NCI-H526 (cell line): ENCODE measurements at regions not wholly inside any gene's neighbourhood (a gene's known extent, or its start where the extent isn't known, plus 50 kb on each side); places are given as distances from the start of the nearest gene placed in this dataset.
A peak's percentile ranks its signal among the peaks of the same experiment; 100 is the strongest.

Experiments used
- DNase-seq, 2 experiments: peaks; one replicate each; lab custom pipeline; 2025; lab: John Stamatoyannopoulos, UW

- no peak for DNase-seq
Measured at GRCh38 chr3:168583977-168584376, 488.3 kb upstream of the GOLIM4 start.

- no peak for DNase-seq
Measured at GRCh38 chr3:168582503-168582902, 486.8 kb upstream of the GOLIM4 start.

- DNase-seq, result no peak
Measured at GRCh38 chr3:168581771-168582225, 486.1 kb upstream of the GOLIM4 start.

GRCh38 chr3:168579010-168579409 is 483.3 kb upstream of the GOLIM4 start:
- no peak for DNase-seq

- no peak for DNase-seq
Measured at GRCh38 chr3:168575750-168576149, 480.0 kb upstream of the GOLIM4 start.

GRCh38 chr3:168574455-168575158 is 478.9 kb upstream of the GOLIM4 start:
- no peak for DNase-seq

GRCh38 chr3:168570404-168571155 is 474.9 kb upstream of the GOLIM4 start:
- DNase-seq, result no peak

- DNase-seq, result peak in 1 of 2 experiments; percentile 2
Measured at GRCh38 chr3:168558728-168559411, 463.1 kb upstream of the GOLIM4 start.

GRCh38 chr3:168552251-168552650 is 456.5 kb upstream of the GOLIM4 start:
- no peak for DNase-seq

- no peak for DNase-seq
Measured at GRCh38 chr3:168548719-168549118, 453.0 kb upstream of the GOLIM4 start.

GRCh38 chr3:168546707-168547106 is 451.0 kb upstream of the GOLIM4 start:
- DNase-seq, result no peak

- DNase-seq, result no peak
Measured at GRCh38 chr3:168545591-168545990, 449.9 kb upstream of the GOLIM4 start.

GRCh38 chr3:168544097-168544957 is 448.6 kb upstream of the GOLIM4 start:
- no peak for DNase-seq

- no peak for DNase-seq
Measured at GRCh38 chr3:168540726-168541125, 445.0 kb upstream of the GOLIM4 start.

GRCh38 chr3:168539909-168540308 is 444.2 kb upstream of the GOLIM4 start:
- DNase-seq, result no peak

GRCh38 chr3:168534761-168535160 is 439.0 kb upstream of the GOLIM4 start:
- no peak for DNase-seq

- no peak for DNase-seq
Measured at GRCh38 chr3:168533600-168533999, 437.9 kb upstream of the GOLIM4 start.

GRCh38 chr3:168532135-168532534 is 436.4 kb upstream of the GOLIM4 start:
- no peak for DNase-seq

GRCh38 chr3:168531116-168531515 is 435.4 kb upstream of the GOLIM4 start:
- no peak for DNase-seq

GRCh38 chr3:168524129-168524528 is 428.4 kb upstream of the GOLIM4 start:
- DNase-seq, result no peak

GRCh38 chr3:168517249-168518071 is 421.7 kb upstream of the GOLIM4 start:
- peak in 1 of 2 experiments; percentile 17 for DNase-seq
